ENCODE measurements at regions not wholly inside any gene's neighbourhood (a gene's known extent, or its start where the extent isn't known, plus 50 kb on each side); places are given as distances from the start of the nearest gene placed in this dataset.

DNA sequence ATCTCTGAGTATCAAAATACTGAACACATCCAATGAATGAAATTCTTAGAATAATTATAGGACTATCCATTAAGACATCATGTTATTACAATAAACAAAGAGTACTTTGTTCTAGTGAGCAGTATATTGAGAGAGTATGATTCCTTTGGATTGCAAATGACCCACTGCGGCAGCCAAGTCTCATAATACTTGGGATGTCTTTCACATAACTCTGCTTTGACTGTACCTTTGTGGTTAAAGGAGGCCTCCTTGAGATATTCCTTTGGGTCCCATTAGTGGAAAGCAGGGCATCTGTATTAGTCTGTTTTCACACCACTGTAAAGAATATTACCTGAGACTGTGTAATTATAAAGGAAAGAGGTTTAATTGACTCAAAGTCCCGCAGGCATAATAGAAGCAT, 593.8 kb downstream of the TRHDE start:
- Histone ChIP-seq H3K27me3 (ENCODE audit: control insufficient read depth in 1 of 2, insufficient read depth in 1 of 2, low read length in 2 of 2) (no peaks in the 10 kb centered on the region), H3K18ac (ENCODE audit: low read depth in 1 of 2, low read length in 2 of 2) (no peak overlapping the region), H3K4me1 (ENCODE audit: control insufficient read depth, insufficient read depth, low read depth, low read length) (no peaks in the 10 kb centered on the region), H3K36me3 (ENCODE audit: control insufficient read depth in 1 of 2, insufficient read depth in 2 of 2, low read depth in 1 of 2, low read length in 2 of 2) (no peaks in the 10 kb centered on the region), H3K27ac (ENCODE audit: low read length, poor library complexity, severe bottlenecking) (no peak overlapping the region), H4K8ac (ENCODE audit: low read length) (no peak overlapping the region), H3K4ac (ENCODE audit: low read depth in 1 of 2, low read length in 2 of 2) (no peak overlapping the region), H2AFZ (ENCODE audit: low read depth, low read length) (no peak overlapping the region), H3K9me3 (ENCODE audit: control insufficient read depth, low read length) (peaks cover 7% of the 10 kb centered on the region), H2BK5ac (ENCODE audit: low read depth, low read length, poor library complexity, severe bottlenecking) (no peak overlapping the region), H2BK15ac (ENCODE audit: low read depth, poor library complexity, severe bottlenecking) (no peak overlapping the region), H3K14ac (ENCODE audit: low read length in 2 of 2) (no peak overlapping the region), H3K4me3 (ENCODE audit: insufficient read depth in 1 of 2, low read depth in 1 of 2, low read length in 2 of 2) (no peak overlapping the region), H3K23ac (ENCODE audit: low read length in 2 of 2) (no peak overlapping the region), H2BK120ac (ENCODE audit: low read depth, low read length) (no peak overlapping the region), H4K91ac (ENCODE audit: low read length) (no peak overlapping the region), H2BK12ac (ENCODE audit: low read length in 2 of 2) (no peak overlapping the region), H3K4me2 (ENCODE audit: low read length, poor library complexity, severe bottlenecking) (no peak overlapping the region), H2AK5ac (ENCODE audit: low read length, severe bottlenecking) (no peak overlapping the region), H3K79me1 (replicated peaks; ENCODE audit: low read length, poor library complexity, severe bottlenecking) (no peaks in the 10 kb centered on the region), H3K9ac (ENCODE audit: low read length) (no peak overlapping the region)
- 92% methylated on average over 2 of the region's 2 CpGs for WGBS
- no peak for DNase-seq

DNA sequence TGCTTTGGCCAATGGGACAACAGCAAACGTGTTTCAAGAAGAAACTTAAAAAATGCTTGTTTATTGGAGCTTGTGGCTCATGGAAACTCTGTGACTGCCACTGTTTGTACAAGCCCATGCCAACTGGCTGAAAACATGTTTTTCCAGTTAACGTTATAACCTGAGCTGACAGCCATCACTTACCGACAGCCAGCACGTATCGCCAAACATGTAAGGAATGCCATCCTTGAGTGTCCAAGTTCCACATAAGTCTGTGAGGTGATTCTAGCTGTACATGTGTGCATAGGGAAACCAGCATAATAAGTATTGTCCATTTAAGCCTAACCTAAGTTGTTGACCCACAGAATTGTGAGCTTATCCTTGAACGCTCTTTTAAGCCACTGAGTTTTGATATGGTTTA, 596.9 kb downstream of the TRHDE start:
- Histone ChIP-seq H2BK120ac (ENCODE audit: low read depth, low read length) (no peak overlapping the region), H3K4me2 (ENCODE audit: low read length, poor library complexity, severe bottlenecking) (no peak overlapping the region), H3K9me3 (ENCODE audit: control insufficient read depth, low read length) (peaks cover 13% of the 10 kb centered on the region), H3K79me1 (replicated peaks; ENCODE audit: low read length, poor library complexity, severe bottlenecking) (no peaks in the 10 kb centered on the region), H4K91ac (ENCODE audit: low read length) (no peak overlapping the region), H2AK5ac (ENCODE audit: low read length, severe bottlenecking) (no peak overlapping the region), H2BK12ac (ENCODE audit: low read length in 2 of 2) (no peak overlapping the region), H3K36me3 (ENCODE audit: control insufficient read depth in 1 of 2, insufficient read depth in 2 of 2, low read depth in 1 of 2, low read length in 2 of 2) (no peaks in the 10 kb centered on the region), H2AFZ (ENCODE audit: low read depth, low read length) (no peak overlapping the region), H2BK15ac (ENCODE audit: low read depth, poor library complexity, severe bottlenecking) (no peak overlapping the region), H3K27ac (ENCODE audit: low read length, poor library complexity, severe bottlenecking) (no peak overlapping the region), H3K23ac (ENCODE audit: low read length in 2 of 2) (no peak overlapping the region), H3K27me3 (ENCODE audit: control insufficient read depth in 1 of 2, insufficient read depth in 1 of 2, low read length in 2 of 2) (no peaks in the 10 kb centered on the region), H3K4me1 (ENCODE audit: control insufficient read depth, insufficient read depth, low read depth, low read length) (no peaks in the 10 kb centered on the region), H4K8ac (ENCODE audit: low read length) (no peak overlapping the region), H3K14ac (ENCODE audit: low read length in 2 of 2) (no peak overlapping the region), H3K9ac (ENCODE audit: low read length) (no peak overlapping the region), H3K4me3 (ENCODE audit: insufficient read depth in 1 of 2, low read depth in 1 of 2, low read length in 2 of 2) (no peak overlapping the region), H2BK5ac (ENCODE audit: low read depth, low read length, poor library complexity, severe bottlenecking) (no peak overlapping the region), H3K4ac (ENCODE audit: low read depth in 1 of 2, low read length in 2 of 2) (no peak overlapping the region), H3K18ac (ENCODE audit: low read depth in 1 of 2, low read length in 2 of 2) (no peak overlapping the region)
- no peak for DNase-seq
- 98% methylated on average over 5 of the region's 6 CpGs for WGBS

DNA sequence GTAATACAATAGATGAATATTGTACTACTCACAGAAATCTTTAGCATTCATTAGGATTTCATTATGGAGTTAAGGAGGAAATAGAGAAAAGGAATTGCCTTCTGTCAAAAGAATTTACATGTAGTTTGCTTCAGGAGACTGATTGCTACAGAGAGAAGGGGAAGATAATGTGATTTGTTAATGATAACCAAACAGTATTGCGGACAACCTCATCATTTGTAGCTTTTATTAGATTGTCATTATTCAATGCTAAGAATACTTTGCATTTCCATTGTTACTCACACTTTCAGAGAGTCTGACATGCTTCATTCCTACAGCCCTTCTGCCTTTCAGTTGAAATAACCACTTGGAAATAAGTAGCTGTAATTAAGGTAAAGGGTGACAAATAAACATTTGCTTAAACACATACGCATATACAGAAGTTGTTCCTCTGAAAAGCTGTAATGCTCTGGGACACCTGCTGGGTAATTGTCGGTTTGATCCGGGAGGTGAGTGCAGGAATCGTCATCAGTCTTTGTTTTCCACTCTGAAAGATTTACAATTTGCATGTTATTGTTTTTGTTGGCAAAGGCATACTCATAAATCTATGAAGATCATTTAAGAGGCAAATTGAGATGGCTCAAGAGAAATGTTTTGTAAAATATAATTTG, 600.2 kb downstream of the TRHDE start:
- no peak overlapping the region for H2AFZ ChIP-seq (ENCODE audit: low read depth, low read length)
- no peak overlapping the region for H3K14ac ChIP-seq (ENCODE audit: low read length in 2 of 2)
- H4K91ac ChIP-seq (ENCODE audit: low read length) = no peak overlapping the region
- no peak overlapping the region for H2BK12ac ChIP-seq (ENCODE audit: low read length in 2 of 2)
- H3K9ac ChIP-seq (ENCODE audit: low read length) = no peak overlapping the region
- no peaks in the 10 kb centered on the region for H3K4me1 ChIP-seq (ENCODE audit: control insufficient read depth, insufficient read depth, low read depth, low read length)
- no peak overlapping the region for H2BK5ac ChIP-seq (ENCODE audit: low read depth, low read length, poor library complexity, severe bottlenecking)
- H4K8ac ChIP-seq (ENCODE audit: low read length) = no peak overlapping the region
- H3K9me3 ChIP-seq (ENCODE audit: control insufficient read depth, low read length) = peaks cover 41% of the 10 kb centered on the region
- H3K4ac ChIP-seq (ENCODE audit: low read depth in 1 of 2, low read length in 2 of 2) = no peak overlapping the region
- no peak overlapping the region for H3K4me2 ChIP-seq (ENCODE audit: low read length, poor library complexity, severe bottlenecking)
- H2BK120ac ChIP-seq (ENCODE audit: low read depth, low read length) = no peak overlapping the region
- H3K4me3 ChIP-seq (ENCODE audit: insufficient read depth in 1 of 2, low read depth in 1 of 2, low read length in 2 of 2) = no peak overlapping the region
- no peak for DNase-seq
- no peak overlapping the region for H3K23ac ChIP-seq (ENCODE audit: low read length in 2 of 2)
- no peak overlapping the region for H2AK5ac ChIP-seq (ENCODE audit: low read length, severe bottlenecking)
- no peaks in the 10 kb centered on the region for H3K36me3 ChIP-seq (ENCODE audit: control insufficient read depth in 1 of 2, insufficient read depth in 2 of 2, low read depth in 1 of 2, low read length in 2 of 2)
- no peaks in the 10 kb centered on the region for H3K79me1 ChIP-seq (replicated peaks; ENCODE audit: low read length, poor library complexity, severe bottlenecking)
- WGBS = 72% methylated on average over 5 of the region's 5 CpGs
- no peak overlapping the region for H3K27ac ChIP-seq (ENCODE audit: low read length, poor library complexity, severe bottlenecking)
- no peaks in the 10 kb centered on the region for H3K27me3 ChIP-seq (ENCODE audit: control insufficient read depth in 1 of 2, insufficient read depth in 1 of 2, low read length in 2 of 2)
- no peak overlapping the region for H3K18ac ChIP-seq (ENCODE audit: low read depth in 1 of 2, low read length in 2 of 2)
- no peak overlapping the region for H2BK15ac ChIP-seq (ENCODE audit: low read depth, poor library complexity, severe bottlenecking)

DNA sequence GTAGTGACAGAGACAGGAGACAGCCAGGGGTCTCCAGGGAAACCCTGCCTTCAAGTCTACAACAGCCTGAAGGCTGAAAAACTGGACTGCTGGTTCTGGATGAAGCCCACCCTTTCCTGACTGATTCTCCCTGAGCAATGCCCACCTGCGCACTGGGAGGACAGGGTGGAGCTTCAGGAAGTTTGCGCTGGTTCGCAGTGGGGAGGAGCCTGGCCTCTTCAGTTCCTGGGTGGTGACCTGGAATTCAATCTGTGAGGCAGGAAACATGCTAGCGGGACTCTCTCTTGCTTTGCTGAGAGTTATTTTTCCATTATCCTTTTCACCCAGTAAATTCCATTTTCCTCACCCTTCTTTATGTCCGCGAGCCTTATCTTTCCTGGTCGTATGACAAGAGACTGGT, 600.8 kb downstream of the TRHDE start:
- Histone ChIP-seq H3K9me3 (ENCODE audit: control insufficient read depth, low read length) (peaks cover 46% of the 10 kb centered on the region), H3K23ac (ENCODE audit: low read length in 2 of 2) (no peak overlapping the region), H3K27me3 (ENCODE audit: control insufficient read depth in 1 of 2, insufficient read depth in 1 of 2, low read length in 2 of 2) (no peaks in the 10 kb centered on the region), H3K18ac (ENCODE audit: low read depth in 1 of 2, low read length in 2 of 2) (no peak overlapping the region), H2AK5ac (ENCODE audit: low read length, severe bottlenecking) (no peak overlapping the region), H2BK15ac (ENCODE audit: low read depth, poor library complexity, severe bottlenecking) (no peak overlapping the region), H3K14ac (ENCODE audit: low read length in 2 of 2) (no peak overlapping the region), H3K4me3 (ENCODE audit: insufficient read depth in 1 of 2, low read depth in 1 of 2, low read length in 2 of 2) (no peak overlapping the region), H3K36me3 (ENCODE audit: control insufficient read depth in 1 of 2, insufficient read depth in 2 of 2, low read depth in 1 of 2, low read length in 2 of 2) (no peaks in the 10 kb centered on the region), H3K4ac (ENCODE audit: low read depth in 1 of 2, low read length in 2 of 2) (no peak overlapping the region), H2BK120ac (ENCODE audit: low read depth, low read length) (no peak overlapping the region), H3K79me1 (replicated peaks; ENCODE audit: low read length, poor library complexity, severe bottlenecking) (no peaks in the 10 kb centered on the region), H2BK12ac (ENCODE audit: low read length in 2 of 2) (no peak overlapping the region), H4K91ac (ENCODE audit: low read length) (no peak overlapping the region), H3K27ac (ENCODE audit: low read length, poor library complexity, severe bottlenecking) (no peak overlapping the region), H3K4me1 (ENCODE audit: control insufficient read depth, insufficient read depth, low read depth, low read length) (no peaks in the 10 kb centered on the region), H2BK5ac (ENCODE audit: low read depth, low read length, poor library complexity, severe bottlenecking) (no peak overlapping the region), H3K9ac (ENCODE audit: low read length) (no peak overlapping the region), H4K8ac (ENCODE audit: low read length) (no peak overlapping the region), H3K4me2 (ENCODE audit: low read length, poor library complexity, severe bottlenecking) (no peak overlapping the region), H2AFZ (ENCODE audit: low read depth, low read length) (no peak overlapping the region)
- WGBS = 89% methylated on average over 7 of the region's 7 CpGs
- DNase-seq = no peak

Measured in mesenchymal stem cell (in vitro differentiated cells and primary cell).